ENCODE measurements at regions not wholly inside any gene's neighbourhood (a gene's known extent, or its start where the extent isn't known, plus 50 kb on each side); places are given as distances from the start of the nearest gene placed in this dataset.
"Not testable (repeated sequence)": the region's sequence is repeated elsewhere in the genome, so short reads cannot be mapped to it uniquely, and the experiment has no call there.

DNA sequence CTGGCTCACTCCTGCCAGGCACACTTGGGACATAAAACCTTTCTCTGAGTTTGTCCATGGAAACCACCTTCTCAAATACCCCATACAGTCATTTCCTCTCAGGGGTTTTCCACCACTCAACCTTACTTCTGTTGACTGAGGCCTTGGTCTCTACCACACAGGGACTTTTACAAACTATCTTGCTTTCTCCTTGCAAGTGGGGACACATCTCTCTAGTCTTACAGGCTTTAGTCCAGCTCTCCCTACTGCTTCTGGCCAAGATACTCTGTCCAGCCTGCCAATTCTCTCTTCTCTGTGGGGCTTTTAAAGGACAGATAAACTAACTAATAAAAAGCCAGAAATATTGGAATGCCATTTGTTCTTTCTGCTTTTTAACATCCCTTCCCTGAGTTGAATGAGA lies 510.8 kb downstream of the TTLL7 start:
- not testable (repeated sequence) for H3K4ac ChIP-seq (ENCODE audit: low read length); H2AFZ ChIP-seq (ENCODE audit: low read length); H3K27me3 ChIP-seq (ENCODE audit: control insufficient read depth in 3 of 3, insufficient read depth in 3 of 3, low read depth in 1 of 3, low read length in 3 of 3); H3K27ac ChIP-seq (replicated peaks; ENCODE audit: low read length); H3K4me3 ChIP-seq (ENCODE audit: low read length in 2 of 2); H3K9me3 ChIP-seq (replicated peaks in 1 of 2; ENCODE audit: control insufficient read depth in 2 of 2, insufficient read depth in 1 of 2, low read depth in 1 of 2, low read length in 2 of 2); H3K18ac ChIP-seq (ENCODE audit: low read length); H3K79me1 ChIP-seq (ENCODE audit: low read depth, low read length); H2BK12ac ChIP-seq (ENCODE audit: low read length); H2AK5ac ChIP-seq (ENCODE audit: low read depth, low read length); H3K36me3 ChIP-seq (replicated peaks in 1 of 2; ENCODE audit: control insufficient read depth in 2 of 2, insufficient read depth in 2 of 2, low read length in 2 of 2); DNase-seq (ENCODE audit: low spot score); H2BK5ac ChIP-seq (ENCODE audit: low read length); H2BK120ac ChIP-seq (ENCODE audit: low read depth, low read length); H3K9ac ChIP-seq (ENCODE audit: low read depth, low read length, poor library complexity); H4K91ac ChIP-seq (ENCODE audit: low read depth, low read length, poor library complexity); H3K4me2 ChIP-seq (ENCODE audit: insufficient read depth, low read length, poor library complexity, severe bottlenecking); H3K14ac ChIP-seq (ENCODE audit: low read length); H3K4me1 ChIP-seq (ENCODE audit: control insufficient read depth in 2 of 2, insufficient read depth in 1 of 2, low read depth in 1 of 2, low read length in 2 of 2); H4K8ac ChIP-seq (ENCODE audit: low read depth, low read length); H3K23ac ChIP-seq (ENCODE audit: low read depth, low read length, poor library complexity); H2BK15ac ChIP-seq (ENCODE audit: low read length)

DNA sequence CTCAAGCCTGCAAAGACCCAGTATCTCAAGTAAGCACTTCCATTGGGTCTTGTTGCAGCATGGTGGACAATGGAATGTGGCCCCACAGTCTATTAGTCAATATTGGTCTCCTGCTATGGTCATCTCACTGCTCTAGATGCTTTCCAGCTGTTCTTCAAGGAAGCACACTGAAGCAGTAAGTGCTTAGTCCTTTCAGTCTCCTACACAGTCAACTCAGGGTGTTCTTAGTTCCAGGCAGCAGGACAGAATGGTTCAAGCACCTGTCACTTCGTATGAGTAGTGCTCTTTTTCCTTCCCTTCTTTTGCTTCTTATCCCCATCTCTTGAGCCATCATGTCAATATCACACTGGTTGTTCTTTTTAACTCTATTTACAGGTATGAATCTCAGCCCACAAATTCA lies 511.5 kb downstream of the TTLL7 start:
- H3K79me1 ChIP-seq (ENCODE audit: low read depth, low read length); H3K14ac ChIP-seq (ENCODE audit: low read length); H3K9me3 ChIP-seq (replicated peaks in 1 of 2; ENCODE audit: control insufficient read depth in 2 of 2, insufficient read depth in 1 of 2, low read depth in 1 of 2, low read length in 2 of 2); H2BK15ac ChIP-seq (ENCODE audit: low read length); H2BK5ac ChIP-seq (ENCODE audit: low read length); H2AFZ ChIP-seq (ENCODE audit: low read length); H2AK5ac ChIP-seq (ENCODE audit: low read depth, low read length); H3K4me2 ChIP-seq (ENCODE audit: insufficient read depth, low read length, poor library complexity, severe bottlenecking); H3K18ac ChIP-seq (ENCODE audit: low read length); H3K9ac ChIP-seq (ENCODE audit: low read depth, low read length, poor library complexity); H4K91ac ChIP-seq (ENCODE audit: low read depth, low read length, poor library complexity); H3K36me3 ChIP-seq (replicated peaks in 1 of 2; ENCODE audit: control insufficient read depth in 2 of 2, insufficient read depth in 2 of 2, low read length in 2 of 2); H3K4me1 ChIP-seq (ENCODE audit: control insufficient read depth in 2 of 2, insufficient read depth in 1 of 2, low read depth in 1 of 2, low read length in 2 of 2); H3K27ac ChIP-seq (replicated peaks; ENCODE audit: low read length); H3K4me3 ChIP-seq (ENCODE audit: low read length in 2 of 2); H3K27me3 ChIP-seq (ENCODE audit: control insufficient read depth in 3 of 3, insufficient read depth in 3 of 3, low read depth in 1 of 3, low read length in 3 of 3); H2BK120ac ChIP-seq (ENCODE audit: low read depth, low read length); H2BK12ac ChIP-seq (ENCODE audit: low read length); DNase-seq (ENCODE audit: low spot score); H4K8ac ChIP-seq (ENCODE audit: low read depth, low read length); H3K23ac ChIP-seq (ENCODE audit: low read depth, low read length, poor library complexity); H3K4ac ChIP-seq (ENCODE audit: low read length): not testable (repeated sequence)
- no CpG with 5 or more reads among the region's 1 CpG for WGBS, 2 donors (ENCODE audit: extremely low coverage in 2 of 2, insufficient read length in 2 of 2, insufficient replicate concordance in 1 of 2)

DNA sequence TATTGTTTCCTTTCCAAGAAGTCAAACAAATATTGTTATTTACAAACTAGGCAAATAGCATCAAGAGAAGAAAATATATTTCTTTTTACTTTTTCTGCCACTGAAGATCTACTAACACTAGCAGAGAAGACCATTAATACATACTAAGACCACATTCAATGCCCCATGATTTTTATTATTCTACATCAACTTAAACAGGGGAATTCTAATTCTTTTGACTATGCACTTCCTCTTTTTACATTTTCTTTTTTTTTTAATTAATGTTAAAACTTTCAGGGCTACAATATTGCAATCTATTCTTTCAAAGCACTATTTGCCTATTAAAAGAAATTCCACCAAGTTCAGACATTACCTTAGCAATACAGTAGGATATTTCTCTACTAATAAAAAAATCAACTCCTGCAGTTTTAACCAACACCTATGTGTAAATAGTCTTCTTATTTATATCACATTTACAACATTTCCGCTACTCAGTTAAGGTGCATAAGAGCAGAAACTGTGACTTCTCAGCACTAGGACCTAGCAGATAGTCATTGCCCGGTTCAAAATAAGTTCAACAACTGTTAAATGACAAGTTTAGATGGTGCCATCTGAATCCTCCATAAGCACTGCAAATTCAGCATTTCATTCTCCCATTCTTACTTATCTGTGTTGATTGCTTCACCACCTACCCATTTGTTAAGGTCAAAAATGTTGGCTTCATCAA lies 513.5 kb downstream of the TTLL7 start:
- no CpG with 5 or more reads among the region's 2 CpGs for WGBS, 2 donors (ENCODE audit: extremely low coverage in 2 of 2, insufficient read length in 2 of 2, insufficient replicate concordance in 1 of 2)
- H2BK15ac ChIP-seq (ENCODE audit: low read length); H3K4me2 ChIP-seq (ENCODE audit: insufficient read depth, low read length, poor library complexity, severe bottlenecking); H2BK5ac ChIP-seq (ENCODE audit: low read length); H3K27me3 ChIP-seq (ENCODE audit: control insufficient read depth in 3 of 3, insufficient read depth in 3 of 3, low read depth in 1 of 3, low read length in 3 of 3); H3K27ac ChIP-seq (replicated peaks; ENCODE audit: low read length); H3K23ac ChIP-seq (ENCODE audit: low read depth, low read length, poor library complexity); H3K4ac ChIP-seq (ENCODE audit: low read length); H4K91ac ChIP-seq (ENCODE audit: low read depth, low read length, poor library complexity); H2BK120ac ChIP-seq (ENCODE audit: low read depth, low read length); H2BK12ac ChIP-seq (ENCODE audit: low read length); H3K4me1 ChIP-seq (ENCODE audit: control insufficient read depth in 2 of 2, insufficient read depth in 1 of 2, low read depth in 1 of 2, low read length in 2 of 2); H4K8ac ChIP-seq (ENCODE audit: low read depth, low read length); H3K9me3 ChIP-seq (replicated peaks in 1 of 2; ENCODE audit: control insufficient read depth in 2 of 2, insufficient read depth in 1 of 2, low read depth in 1 of 2, low read length in 2 of 2); DNase-seq (ENCODE audit: low spot score); H3K36me3 ChIP-seq (replicated peaks in 1 of 2; ENCODE audit: control insufficient read depth in 2 of 2, insufficient read depth in 2 of 2, low read length in 2 of 2); H2AFZ ChIP-seq (ENCODE audit: low read length); H3K4me3 ChIP-seq (ENCODE audit: low read length in 2 of 2); H2AK5ac ChIP-seq (ENCODE audit: low read depth, low read length); H3K79me1 ChIP-seq (ENCODE audit: low read depth, low read length); H3K18ac ChIP-seq (ENCODE audit: low read length); H3K9ac ChIP-seq (ENCODE audit: low read depth, low read length, poor library complexity); H3K14ac ChIP-seq (ENCODE audit: low read length): not testable (repeated sequence)

DNA sequence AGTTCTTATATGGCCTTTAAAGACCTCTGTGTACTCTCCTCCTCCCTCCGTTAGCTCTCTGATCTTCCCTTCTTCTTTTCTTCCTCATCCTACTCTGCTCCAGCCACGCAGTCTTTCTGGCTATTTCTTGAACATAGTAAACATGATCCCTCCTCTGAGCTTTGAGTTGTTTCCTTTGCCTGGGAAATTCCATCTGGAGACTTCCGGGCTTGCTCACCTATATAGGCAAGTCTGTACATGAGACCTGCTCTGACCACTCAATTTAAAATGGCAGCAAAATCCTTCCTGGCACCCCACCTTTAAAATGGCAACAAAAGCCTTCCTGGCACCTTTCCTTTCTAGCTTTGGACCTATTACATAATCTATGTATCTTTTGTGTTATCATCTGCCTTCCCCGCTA lies 517.6 kb downstream of the TTLL7 start:
- H4K91ac ChIP-seq (ENCODE audit: low read depth, low read length, poor library complexity); H3K18ac ChIP-seq (ENCODE audit: low read length); H3K4me3 ChIP-seq (ENCODE audit: low read length in 2 of 2); H2BK120ac ChIP-seq (ENCODE audit: low read depth, low read length); H2AFZ ChIP-seq (ENCODE audit: low read length); H3K4me2 ChIP-seq (ENCODE audit: insufficient read depth, low read length, poor library complexity, severe bottlenecking); H3K27ac ChIP-seq (replicated peaks; ENCODE audit: low read length); H3K4me1 ChIP-seq (ENCODE audit: control insufficient read depth in 2 of 2, insufficient read depth in 1 of 2, low read depth in 1 of 2, low read length in 2 of 2); H3K9ac ChIP-seq (ENCODE audit: low read depth, low read length, poor library complexity); H2BK15ac ChIP-seq (ENCODE audit: low read length); DNase-seq (ENCODE audit: low spot score); H3K4ac ChIP-seq (ENCODE audit: low read length); H3K23ac ChIP-seq (ENCODE audit: low read depth, low read length, poor library complexity); H2AK5ac ChIP-seq (ENCODE audit: low read depth, low read length); H4K8ac ChIP-seq (ENCODE audit: low read depth, low read length); H3K14ac ChIP-seq (ENCODE audit: low read length); H3K36me3 ChIP-seq (replicated peaks in 1 of 2; ENCODE audit: control insufficient read depth in 2 of 2, insufficient read depth in 2 of 2, low read length in 2 of 2); H2BK5ac ChIP-seq (ENCODE audit: low read length); H3K9me3 ChIP-seq (replicated peaks in 1 of 2; ENCODE audit: control insufficient read depth in 2 of 2, insufficient read depth in 1 of 2, low read depth in 1 of 2, low read length in 2 of 2); H3K79me1 ChIP-seq (ENCODE audit: low read depth, low read length); H2BK12ac ChIP-seq (ENCODE audit: low read length); H3K27me3 ChIP-seq (ENCODE audit: control insufficient read depth in 3 of 3, insufficient read depth in 3 of 3, low read depth in 1 of 3, low read length in 3 of 3): not testable (repeated sequence)
- WGBS, 2 donors (ENCODE audit: extremely low coverage in 2 of 2, insufficient read length in 2 of 2, insufficient replicate concordance in 1 of 2), result no CpG with 5 or more reads among the region's 4 CpGs
